Stimulated activated CD4-positive, alpha-beta T cell treated with anti-CD3 and anti-CD28 coated beads, Interleukin-1b, Interleukin-23, amount 100 ng/mL, for 1 hour (primary cell): ENCODE measurements at regions not wholly inside any gene's neighbourhood (a gene's known extent, or its start where the extent isn't known, plus 50 kb on each side); places are given as distances from the start of the nearest gene placed in this dataset.
"Not testable (repeated sequence)": the region's sequence is repeated elsewhere in the genome, so short reads cannot be mapped to it uniquely, and the experiment has no call there.

Source experiments
- DNase-seq, 2 donors: peaks; one replicate each; pipeline ENCODE4 v3.0.0-alpha.2; 2020; ENCODE audit warnings: low read depth in 2 of 2

DNA sequence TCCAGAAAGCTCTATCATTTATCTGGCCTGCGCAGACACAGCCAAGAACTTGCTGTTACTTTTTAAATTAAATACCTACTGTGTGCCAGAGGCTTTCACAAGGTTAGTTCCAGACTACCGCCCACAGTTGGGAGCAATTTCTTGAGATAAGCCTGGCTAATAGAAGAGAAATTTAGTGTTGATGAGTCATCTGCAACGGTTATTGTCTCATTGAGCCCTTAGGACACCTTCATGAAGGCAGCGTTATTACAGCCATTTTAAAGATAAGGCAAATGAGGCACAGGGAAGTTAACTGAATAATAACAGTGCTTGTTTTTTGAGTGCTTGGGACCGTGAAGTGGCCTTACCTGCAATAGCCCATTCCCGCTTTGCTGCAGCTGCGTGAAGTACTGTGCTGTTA is 292.9 kb upstream of the MSX2 start:
- DNase-seq, result no peak

DNA sequence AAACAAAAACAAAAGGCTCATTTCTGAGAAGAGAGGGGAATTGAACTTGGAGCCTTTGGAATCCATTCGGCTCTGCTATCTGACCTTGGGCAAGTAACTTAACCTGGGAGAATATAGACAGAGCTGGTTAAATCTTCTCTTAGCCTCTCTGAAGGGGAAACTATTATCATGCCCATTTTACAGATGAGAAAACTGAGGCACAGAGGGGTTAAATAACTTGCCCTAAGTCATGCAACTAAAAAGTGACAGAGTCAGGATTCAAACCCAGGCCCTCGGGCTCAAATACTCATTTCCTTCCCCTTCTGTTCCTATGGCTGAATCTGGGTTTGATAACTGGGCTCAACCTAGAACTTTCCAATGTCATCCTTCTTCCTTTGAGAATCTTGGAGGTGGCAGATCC is 291.3 kb upstream of the MSX2 start:
- DNase-seq, result no peak

DNA sequence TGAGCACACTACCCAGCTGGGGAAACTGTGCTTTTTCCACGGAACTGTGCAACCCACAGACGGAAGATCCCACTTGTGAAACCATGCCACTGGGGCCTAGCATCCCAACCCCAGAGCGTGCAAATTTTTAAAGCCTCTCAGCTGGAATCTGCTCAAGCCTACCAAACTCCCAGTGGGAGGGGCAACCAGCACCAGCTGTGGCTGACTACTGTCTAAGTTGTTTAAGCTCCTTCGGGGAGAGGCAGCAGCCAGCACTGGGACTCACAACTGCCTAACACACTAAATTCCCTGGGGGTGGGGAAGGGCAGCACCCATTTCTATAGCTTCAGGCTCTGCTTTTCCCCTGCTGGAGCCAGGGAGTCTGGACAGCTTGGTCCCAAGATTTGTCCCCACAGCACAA is 287.6 kb upstream of the MSX2 start:
- DNase-seq, result no peak

DNA sequence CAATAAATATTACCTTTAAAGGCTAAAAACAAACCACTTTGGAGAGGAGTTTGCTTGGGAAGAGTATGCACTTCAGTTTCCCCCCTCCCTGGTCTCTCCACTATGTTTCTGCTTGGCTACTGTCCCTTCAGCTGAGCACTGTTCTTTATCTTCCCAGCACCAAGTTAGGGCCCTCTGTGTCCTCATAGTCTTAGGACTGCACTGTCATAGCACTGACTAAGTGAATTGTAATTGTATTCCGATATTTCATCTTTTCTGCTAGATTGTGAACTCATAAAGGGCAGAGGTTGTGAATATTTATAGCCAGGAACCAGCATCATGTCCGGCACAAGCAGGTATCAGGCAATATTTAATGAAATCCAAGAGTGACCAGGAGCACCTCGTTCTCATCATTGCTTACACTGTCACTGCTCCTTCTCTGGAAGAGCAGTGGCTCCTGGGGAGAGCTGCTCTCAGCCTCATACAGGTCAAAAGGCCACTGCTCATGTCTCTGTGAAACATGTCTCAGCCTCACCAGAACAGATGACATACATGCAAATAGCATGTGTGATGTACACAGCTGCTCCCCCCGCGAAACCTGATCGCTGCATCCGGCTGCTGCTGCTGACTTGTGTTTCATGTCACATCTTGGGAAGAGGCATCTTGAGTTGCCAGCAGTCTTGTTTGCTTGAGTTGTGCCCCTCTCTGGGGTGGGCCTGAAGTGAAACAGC is 279.7 kb upstream of the MSX2 start:
- DNase-seq, result no peak

DNA sequence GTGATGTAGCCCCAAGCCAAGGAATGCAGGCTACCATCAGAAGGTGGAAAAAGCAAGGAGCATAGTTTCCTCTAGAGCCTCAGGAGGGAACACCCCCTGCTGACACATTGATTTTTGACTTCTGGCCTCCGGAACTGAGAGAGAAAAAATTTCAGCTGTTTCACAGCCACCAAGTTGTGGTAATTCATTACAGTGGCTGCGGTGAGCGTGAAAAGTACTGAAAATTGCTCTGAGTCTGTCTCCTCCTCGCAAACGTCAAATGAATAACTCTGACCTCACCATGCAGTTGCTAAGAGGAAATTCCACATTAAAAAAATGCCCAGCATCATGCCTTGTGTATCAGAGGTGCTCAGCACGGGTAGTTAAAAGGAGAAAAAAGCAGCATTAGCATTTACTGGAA is 277.9 kb upstream of the MSX2 start:
- DNase-seq, result no peak

DNA sequence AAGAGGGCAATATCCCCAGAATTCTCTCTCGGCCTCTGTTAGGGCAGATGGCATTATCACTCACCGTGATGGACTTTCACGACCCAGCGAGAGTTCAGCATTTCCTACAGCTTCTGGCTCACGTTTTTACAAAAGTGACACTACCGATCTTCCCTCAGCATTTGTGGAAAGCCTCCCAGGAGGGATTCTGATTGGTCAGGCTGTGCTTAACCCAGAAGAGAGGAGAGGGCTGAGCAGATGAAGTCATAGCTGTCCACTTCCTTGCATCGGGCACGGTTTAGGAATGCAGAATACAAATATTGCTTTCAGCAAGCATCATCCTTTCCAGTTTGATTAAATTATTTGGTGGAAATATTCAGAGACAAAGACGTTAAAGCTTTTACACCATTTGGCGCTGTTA is 277.4 kb upstream of the MSX2 start:
- DNase-seq, result no peak

DNA sequence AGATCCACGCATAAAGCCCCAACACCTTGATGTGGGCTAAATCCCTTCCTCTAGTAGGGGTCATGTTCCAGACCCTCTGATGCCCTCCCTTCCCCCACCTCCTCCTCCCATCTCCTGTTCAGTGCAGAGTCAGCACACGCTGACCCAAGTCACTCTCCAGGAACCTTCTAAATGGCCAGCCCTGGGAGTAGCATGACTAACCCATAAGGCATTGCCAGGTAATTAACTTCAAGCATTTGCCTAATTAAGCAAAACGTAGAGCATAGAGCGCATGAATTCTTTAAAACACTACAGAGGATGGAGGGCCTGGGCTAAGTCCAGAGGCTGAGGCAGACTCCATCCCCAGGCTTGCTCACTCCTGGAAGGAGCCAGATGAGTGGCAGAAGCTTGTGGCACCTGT is 276.3 kb upstream of the MSX2 start:
- DNase-seq, result no peak

DNA sequence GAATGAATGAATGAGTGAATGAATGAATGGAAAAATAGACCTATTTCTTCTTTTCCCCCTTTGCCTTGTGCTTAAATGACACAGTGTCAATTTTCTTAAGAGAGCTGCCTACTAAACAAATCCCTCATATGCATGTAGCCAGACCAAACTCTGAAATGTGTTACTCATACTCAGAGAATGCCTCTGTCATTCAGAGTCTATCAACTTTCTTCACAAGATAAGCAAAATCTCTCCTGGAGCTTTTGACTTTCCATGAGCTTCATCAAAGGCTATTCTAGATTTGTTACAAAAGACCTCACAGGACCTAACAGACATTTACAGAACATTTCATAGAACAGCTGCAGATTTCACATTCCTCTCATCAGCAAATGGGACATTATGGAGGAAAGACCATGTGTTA is 275.7 kb upstream of the MSX2 start:
- no peak for DNase-seq

DNA sequence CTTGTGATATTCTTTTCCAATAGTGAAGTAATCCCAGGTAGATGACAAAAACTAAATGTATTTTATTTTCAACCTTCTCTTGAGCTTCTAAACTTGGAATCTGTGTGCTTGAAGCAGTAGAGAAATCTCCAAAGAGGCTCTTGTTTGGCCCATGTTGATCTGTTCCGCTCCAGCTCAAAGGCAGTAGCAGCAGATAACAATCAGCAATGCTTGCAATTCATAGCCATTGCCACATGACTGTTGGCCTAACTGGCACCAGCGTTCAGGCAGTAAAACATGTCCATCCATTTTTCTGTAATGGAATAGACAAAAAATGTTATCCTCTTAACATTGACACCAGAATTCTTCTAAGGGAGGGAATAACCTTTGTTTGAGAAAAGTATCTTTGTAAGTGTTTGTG is 270.7 kb upstream of the MSX2 start:
- no peak for DNase-seq

DNA sequence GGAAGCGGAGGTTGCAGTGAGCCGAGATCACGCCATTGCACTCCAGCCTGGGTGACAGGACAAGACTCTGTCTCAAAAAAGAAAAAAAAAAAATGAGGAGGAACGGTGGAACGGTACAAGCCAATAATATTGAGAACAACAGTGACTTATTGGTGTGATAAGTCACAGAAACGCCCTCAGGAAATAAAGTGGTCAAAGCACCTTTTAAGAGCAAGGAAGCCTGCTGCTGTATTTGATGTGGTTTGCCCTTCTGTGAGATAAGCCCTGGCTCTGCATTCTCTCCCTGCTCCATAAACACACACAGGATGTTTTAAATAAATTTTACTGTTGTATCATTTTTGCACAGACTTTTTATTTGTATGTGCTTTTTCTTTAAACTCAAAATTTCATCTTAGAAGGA is 269.9 kb upstream of the MSX2 start:
- no peak for DNase-seq

DNA sequence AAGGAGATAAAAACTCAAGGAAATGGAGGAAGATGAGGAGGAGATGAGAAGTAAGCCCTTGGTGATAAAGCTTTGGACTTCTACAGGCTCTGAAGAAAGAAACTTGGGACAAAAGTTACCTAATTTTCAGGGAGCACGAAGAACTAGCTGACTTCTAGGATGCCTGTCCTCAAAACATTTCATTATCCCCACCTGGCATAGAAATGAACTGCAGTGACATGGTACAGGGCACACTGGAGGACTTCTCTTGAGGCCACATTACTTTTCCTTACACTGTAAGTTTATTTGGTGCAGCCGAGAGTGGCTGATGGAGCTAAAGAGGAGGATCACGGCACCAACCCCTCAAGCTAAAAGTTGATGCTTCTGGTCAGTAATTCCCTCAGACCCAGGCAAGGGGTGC is 269.5 kb upstream of the MSX2 start:
- DNase-seq, result no peak

DNA sequence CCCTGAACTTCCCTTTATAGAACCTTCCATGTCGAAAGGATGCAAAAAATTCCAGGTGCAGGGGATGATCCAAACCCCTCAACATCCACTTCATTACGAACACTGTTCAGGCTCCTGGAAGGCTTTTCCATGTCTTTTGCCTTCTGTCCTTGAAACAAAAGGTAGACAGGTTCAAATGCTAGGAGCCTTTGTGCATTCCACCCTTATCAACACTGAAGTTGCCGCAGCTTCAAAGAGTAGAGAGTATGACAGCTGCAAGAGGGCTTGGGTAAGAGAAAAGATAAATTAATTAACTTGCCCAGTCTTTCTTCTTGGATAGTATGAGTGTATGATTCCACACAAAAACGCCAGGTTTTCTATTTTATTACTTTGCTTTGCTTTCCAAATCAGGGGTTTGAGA is 269.1 kb upstream of the MSX2 start:
- no peak for DNase-seq

DNA sequence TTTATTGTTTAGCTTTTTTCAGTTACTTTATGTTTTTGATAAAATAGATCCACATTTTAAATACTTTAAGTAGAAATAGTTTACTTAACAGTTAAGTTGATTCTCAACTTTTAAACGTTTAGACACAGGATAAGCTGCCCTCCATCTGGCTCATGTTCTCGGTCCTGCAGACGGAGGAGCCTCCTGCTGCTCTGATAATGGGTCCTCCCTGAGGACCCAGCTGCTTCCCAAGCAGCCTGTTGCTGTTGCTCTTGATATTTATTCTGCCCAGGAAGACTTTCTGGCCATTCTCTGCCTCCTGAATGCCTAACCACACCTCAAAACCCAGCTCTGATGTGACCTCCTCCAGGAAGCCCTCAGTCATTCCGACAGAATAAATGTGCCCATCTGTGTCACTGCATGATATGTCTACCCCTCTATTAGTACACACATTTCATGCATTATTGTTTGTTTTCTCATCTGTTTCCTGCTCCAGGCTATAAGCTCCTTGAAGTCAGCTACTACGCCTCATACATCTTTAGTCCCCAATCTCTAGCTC is 267.2 kb upstream of the MSX2 start:
- DNase-seq, result no peak

DNA sequence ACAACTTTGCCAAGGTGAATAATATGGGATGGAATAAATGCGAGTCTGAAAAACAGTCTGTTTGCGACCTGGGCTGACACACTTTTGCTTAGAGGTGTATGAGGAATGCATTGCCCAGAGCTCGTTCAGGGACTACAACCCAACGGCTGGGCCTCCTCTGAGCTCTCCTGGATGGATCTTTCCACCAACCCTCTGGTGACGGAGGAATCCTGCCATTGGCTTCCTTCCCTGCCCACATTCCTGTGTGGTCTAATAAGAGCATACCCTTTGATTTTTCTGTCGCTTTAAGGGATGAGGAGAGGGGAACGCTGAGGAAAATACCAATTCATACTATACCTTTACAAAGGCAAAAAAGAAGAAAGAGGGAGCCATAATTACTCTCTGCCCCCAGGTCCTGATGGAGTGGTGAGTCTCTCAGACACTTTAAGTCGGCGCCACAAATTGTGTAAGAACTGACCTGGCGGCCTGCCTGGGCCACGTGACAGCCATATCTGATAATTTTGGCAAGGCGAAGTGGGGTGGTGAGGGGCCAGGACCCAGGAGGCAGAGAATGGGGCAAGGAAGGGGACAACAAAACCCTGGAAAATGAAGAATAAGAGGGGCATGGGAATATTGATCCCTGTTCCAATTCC is 265.2 kb upstream of the MSX2 start:
- DNase-seq, result no peak

DNA sequence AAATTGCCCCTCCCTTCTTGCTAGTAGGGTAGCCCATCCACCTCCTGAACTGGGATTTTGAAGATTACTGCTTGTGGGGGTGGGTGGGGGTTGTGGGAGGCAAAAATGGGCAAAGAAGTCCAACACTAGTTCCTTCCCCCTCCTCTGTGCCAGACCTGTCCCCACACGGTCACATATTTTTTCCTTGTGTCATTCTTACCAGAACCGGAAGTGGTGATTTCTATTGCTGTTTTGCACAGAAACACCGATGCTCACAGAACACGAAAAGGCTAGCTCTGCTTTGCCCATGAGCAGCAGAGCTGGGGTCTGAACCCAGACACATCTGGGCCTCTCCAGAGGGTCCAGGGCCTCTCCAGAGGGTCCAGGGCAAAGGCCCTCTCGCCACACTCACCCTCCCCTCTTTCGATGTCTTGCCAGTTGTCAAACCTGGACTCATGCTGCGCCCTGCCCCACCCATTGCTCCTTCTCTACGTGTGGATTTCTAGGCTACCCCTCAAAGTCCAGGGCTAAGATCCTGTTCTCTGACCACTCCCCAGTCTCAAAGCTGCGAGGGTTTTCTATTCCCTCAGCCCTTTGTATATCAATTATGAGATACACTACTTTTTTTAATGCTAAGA is 264.4 kb upstream of the MSX2 start:
- no peak for DNase-seq

DNA sequence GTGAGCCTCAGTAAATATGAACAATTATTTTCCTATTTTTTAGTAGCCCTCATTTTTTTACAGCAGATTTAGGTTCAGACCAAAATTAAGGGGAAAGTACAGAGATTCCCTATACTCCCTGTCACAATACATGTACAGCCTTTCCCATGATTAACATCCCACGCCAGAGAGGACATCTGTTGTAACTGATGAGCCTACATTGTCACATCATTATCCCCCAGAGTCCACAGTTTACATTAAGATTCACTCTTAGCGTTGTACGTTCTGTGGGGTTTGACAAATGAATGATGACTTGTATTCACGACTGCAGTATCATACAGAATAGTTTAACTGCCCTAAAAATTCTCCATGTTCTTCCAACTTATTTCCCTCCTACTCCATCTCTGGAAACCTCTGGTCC is 262.3 kb upstream of the MSX2 start:
- DNase-seq, result no peak

DNA sequence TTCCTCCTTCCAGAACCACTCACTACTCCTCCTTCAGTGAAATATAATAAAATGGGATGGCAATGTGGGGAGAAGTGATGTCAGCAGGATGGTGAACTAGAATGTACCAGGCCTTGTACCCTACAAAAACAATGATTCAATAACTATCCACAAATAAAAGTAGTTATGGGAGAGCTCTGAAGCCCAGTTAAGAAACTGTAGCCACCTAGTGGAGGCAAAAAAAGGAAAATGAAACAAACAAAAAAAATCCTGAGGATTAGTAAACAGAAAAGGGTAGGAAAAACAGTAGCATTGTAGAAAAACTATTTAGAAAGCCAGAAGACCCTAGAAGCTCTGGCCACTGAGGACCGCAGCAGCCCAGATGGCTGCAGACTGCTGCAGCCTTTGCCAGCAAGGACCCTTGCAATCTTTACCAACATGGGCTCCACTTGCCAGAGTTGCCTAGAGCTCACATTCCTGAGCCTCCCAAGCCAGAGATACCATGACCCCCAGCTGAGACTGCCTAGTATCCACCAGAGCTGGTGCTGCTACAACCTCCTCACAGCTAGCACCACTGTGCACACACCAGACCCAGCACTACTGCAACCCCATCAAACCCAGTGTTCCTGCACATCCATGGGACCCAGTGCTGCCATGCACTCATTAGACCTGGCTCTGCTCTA is 259.7 kb upstream of the MSX2 start:
- DNase-seq, result no peak

DNA sequence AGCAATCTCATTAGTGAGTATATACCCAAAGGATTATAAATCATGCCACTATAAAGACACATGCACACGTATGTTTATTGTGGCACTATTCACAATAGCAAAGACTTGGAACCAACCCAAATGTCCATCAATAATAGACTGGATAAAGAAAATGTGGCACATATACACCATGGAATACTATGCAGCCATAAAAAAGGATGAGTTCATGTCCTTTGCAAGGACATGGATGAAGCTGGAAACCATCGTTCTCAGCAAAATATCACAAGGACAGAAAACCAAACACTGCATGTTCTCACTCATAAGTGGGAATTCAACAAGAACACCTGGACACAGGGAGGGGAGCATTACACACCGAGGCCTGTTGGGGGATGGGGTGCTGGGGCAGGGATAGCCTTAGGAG is 252.9 kb upstream of the MSX2 start:
- DNase-seq, result not testable (repeated sequence)

DNA sequence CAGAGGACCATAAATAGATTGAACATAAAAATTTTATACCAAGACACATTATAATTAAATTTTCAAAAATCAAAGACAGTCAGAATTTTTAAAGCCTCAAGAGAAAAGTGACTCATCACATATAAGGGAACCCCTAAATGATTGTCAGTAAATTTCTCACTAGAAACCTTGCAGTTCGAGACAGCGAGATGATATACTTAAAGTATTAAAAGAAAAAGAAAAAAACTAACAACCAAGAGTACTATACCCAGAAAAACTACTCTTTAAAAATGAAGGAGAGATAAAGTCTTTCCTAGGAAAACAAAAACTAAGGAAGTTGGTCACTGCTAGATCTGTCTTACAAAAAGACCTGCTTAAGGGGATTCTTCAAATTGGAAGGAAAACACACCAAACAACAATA is 251.4 kb upstream of the MSX2 start:
- DNase-seq, result no peak

DNA sequence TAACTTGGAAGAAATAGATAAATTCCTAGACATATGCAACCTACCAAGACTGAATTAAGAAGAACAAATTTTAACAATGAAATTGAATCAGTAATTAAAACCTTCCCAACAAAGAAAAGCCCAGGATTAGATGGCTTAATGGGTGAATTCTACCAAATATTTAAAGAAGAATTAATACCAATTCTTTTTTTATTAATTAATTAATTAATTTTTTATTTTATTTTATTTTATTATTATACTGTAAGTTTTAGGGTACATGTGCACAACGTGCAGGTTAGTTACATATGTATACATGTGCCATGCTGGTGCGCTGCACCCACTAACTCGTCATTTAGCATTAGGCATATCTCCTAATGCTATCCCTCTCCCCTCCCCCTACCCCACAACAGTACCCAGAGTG is 248.4 kb upstream of the MSX2 start:
- not testable (repeated sequence) for DNase-seq

DNA sequence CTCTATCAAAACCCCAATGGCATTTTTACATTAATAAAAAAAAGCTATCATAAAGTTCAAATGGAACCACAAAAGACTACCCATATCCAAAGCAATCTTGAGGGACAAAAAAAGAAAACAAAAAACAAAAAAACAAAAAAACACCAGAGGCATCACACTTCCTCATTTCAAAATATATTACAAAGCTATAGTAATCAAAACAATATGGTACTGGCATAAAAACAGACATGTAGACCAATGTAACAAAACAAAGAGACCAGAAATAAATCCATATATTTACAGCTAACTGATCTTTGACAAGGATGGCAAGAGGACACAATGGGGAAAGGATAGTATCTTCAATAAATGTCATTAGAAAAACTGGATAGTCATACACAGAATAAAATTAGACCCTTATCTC is 245.1 kb upstream of the MSX2 start:
- DNase-seq, result no peak

DNA sequence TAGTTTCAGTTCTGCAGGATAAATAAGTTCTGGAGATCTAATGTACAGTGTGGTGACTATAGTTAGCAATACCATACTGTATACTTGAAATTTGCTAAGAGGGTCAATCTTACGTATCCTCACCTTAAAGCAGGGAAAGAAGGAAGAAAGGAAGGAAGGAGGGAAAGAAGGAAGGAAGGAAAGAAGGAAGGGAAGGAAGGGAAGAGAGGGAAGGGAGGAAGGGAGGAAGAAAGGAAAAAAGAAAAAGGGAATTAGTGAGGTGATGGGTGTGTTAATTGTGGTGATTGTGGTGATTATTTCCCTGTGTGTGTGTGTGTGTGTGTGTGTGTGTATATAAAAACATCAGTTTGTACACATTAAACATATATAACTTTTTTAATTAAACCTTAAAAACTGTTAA is 242.6 kb upstream of the MSX2 start:
- DNase-seq, result no peak

DNA sequence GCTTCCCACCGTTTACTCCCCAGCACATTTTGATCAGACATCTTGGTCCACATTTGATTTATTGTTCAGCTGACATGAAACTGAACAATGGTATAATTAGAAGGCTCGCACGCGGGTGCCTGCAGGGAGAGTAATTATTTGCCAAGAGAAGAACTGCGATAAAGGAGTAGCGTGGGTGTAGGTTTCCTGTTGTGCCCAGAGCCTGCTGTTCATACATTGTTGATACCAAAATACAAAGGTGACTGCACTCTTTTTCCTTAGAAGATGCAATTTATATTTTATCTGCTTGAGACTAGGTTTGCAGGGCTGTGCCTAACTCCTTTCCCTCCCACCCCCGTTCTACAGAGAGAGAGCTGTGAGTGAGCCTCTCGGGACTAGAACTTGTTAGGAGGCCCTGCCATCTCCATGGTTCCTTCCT is 241.8 kb upstream of the MSX2 start:
- DNase-seq, result no peak
